Activated CD4-positive, alpha-beta T cell treated with anti-CD3 and anti-CD28 coated beads, Interleukin-2, Interleukin-6, amounts not matched to agents 100 ng/mL and 50 ng/mL, durations not matched to agents 16 hours and 8 hours (primary cell): ENCODE measurements at regions not wholly inside any gene's neighbourhood (a gene's known extent, or its start where the extent isn't known, plus 50 kb on each side); places are given as distances from the start of the nearest gene placed in this dataset.

Experiments used
- DNase-seq: peaks from one replicate; pipeline ENCODE4 v3.0.0-alpha.2; 2020

- DNase-seq: no peak
Measured at GRCh38 chr15:69853544-69853951, 244.2 kb downstream of the TLE3 start.

DNA sequence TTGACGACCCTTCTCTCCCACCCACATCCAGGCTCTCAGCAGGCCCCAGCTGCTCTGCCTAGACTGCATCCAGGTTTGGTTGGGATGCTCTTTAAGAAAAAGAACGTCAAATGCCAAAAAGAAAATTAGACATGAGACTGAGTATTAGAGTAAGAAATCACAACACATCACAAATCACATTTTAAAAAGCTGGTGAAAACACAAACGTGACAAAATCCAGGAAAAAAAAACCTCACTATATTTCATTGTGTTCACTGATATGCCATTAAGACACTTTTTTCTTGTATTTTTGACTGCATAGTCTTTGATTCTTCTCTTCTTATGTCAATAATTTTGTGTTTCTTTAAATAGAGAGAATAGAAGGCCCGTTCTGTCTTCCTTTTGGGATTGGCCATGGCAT lies 243.7 kb downstream of the TLE3 start:
- DNase-seq: no peak

DNA sequence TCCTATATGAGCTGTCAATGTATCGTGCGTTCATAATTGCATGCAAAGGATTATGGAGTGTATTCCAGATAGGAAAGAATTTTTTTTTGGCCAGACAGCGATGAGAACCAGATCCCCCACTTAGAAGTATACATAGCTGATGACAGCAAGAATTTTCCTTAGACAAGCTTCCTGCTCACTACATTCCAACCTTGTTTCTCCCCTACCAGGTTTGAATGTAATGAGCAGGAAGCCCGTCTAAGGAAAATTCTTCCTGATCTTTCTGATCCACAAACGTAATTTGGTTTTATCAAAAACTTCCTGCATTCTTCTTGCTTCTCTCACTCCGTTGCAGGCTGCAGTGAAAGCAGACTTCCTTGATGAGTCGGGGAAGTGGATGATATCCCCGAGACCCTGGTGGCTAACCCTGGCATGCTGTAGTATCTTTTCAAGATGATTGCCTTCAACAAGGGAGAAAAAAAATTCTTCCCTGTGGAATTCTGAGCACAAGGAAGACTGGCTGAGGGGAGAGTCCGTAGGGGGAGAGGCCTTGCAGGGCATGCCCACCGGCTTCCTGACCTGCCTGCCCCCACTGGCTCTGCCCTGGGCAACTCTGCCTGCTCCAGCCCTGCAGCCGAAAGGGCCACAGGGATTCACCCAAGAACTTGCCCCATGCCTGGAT lies 243.1 kb downstream of the TLE3 start:
- DNase-seq: no peak

- no peak for DNase-seq
Measured at GRCh38 chr15:69855258-69856000, 242.3 kb downstream of the TLE3 start.

- DNase-seq: no peak
Measured at GRCh38 chr15:69857250-69857649, 240.5 kb downstream of the TLE3 start.

GRCh38 chr15:69857686-69858391 lies 239.9 kb downstream of the TLE3 start:
- no peak for DNase-seq

DNA sequence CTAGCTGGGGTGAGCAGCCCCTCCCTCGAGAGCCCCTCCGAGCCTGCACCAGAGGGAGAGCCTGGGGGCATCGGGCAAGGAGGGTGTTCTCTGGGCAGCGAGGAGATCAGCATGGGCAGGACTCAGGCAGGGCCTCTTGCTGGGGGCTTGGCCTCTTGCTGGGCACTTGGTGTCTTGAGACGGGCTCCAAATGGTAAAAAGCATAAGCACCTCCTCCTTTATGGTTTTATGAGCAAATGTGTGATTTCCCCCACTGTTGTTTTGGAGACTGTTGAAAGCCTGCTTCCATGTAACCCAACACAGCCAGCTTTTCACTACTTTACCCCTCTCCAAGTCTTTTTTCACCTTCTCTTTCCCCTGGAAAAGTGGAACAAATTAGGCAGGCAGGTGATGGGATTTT lies 239.3 kb downstream of the TLE3 start:
- DNase-seq: no peak

- no peak for DNase-seq
Measured at GRCh38 chr15:69859866-69860265, 237.9 kb downstream of the TLE3 start.

DNA sequence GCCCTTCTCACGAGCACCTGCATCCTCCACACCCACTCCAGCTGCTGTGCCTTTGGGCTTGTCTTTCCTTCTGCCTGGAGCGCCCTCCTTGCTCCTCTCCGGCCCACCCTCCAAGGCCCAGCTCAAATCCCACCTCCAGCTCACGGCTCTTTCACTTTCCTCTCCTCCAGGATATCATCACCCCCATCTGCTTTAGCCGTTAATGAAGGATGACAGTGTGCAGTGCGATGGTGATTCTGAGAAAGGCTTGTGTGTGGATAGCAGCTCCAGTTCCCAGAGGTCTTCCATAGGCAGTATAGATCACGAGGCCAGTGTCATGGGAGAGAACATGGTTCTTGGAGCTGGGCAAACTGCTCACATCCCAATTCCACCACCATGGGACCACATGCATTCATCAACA lies 237.4 kb downstream of the TLE3 start:
- no peak for DNase-seq

DNA sequence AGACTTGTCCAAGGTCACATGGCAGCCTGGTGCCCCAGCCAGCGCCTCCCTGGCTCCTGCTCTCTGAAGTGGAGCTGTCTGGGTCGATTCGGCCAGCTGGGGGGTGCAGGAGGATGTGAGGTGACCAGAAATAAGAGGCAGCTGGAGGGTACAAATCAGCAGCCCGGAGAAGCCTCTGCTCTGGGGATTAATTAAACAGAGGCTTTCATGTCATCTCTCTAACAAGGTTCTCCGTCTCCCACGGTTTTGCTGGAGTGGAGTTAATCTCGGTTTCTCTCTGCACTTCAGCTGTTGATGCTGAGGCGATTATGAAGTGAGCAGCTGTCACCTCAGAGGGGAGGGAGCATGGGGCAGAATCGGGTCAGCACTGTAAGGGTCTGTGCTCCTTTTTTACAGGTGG lies 236.8 kb downstream of the TLE3 start:
- DNase-seq: no peak

DNA sequence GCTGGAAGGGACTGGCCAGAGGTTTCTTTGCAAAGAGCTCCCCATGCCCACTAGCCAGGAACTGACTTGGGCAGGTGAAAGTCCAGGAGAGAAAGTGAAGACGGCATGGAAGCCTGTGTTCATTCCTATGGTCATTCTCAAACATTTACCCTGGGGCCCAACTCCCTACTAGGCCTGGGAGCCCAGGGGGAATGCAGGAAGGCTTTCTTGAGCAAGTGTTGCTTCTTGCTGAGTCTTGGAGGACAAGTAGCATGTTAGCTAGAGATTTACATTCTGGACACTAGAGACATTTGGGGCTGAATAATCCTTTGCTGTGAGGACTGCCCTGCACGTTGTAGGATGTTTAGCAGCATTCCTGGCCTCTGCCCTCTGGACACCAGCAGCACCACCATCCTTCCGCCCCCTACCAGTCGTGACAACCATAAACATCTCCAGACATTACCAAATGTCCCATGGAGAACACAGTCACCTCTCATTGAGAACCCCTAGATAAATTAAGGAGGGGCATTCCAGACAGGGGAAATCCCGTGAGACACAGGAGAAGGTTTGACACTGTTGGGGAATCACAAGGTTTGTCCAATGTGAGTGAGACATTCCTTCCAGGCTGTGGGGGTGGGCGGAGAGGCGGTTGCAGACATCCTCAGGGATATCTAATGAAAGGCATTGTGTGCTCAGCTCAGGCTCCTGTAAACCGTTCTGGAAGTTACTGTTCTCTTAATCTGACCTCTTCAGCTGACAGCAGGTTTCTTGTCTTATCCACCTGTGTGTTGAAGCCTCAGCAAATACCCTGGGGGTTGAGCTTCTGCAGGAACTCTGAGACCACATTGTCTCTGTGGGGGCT lies 236.2 kb downstream of the TLE3 start:
- DNase-seq: no peak

DNA sequence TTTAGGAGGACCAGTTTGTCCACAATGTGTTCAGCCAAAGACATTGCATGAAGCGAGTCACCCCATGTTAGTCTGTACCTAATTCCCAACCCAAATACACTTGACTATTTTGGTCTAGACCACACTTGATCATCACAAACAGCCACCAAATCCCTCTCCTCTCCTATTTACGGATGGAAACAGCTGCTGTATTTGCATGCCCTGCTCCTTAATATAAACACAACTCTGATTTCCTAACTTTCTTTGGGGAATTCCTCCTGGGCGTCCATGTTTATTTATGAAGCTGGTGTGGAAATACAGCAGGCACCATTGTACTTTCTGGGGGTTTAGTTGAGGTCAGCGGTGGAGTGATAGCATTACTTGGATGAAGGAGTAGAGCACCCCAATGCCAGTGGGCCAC lies 235.2 kb downstream of the TLE3 start:
- DNase-seq: no peak

DNA sequence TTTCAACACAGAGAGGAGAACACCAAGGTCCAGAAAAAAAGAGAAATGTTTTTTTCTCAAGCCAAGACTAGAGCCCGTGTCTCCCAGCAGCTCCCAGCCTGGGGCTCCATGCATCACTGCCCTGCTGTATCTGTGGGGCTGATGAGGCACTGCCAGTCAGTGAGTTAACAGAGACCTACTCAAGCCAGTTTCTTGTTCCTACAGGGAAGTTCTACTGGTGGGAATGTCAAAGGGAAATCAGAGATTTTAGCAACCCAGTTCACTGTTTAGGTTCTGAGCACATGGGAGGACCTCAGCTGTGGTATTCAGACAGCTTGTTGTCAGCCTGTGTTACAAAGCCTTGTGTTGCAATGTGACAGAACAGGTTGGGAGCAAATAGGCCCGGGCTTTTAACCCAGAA lies 234.3 kb downstream of the TLE3 start:
- no peak for DNase-seq

DNA sequence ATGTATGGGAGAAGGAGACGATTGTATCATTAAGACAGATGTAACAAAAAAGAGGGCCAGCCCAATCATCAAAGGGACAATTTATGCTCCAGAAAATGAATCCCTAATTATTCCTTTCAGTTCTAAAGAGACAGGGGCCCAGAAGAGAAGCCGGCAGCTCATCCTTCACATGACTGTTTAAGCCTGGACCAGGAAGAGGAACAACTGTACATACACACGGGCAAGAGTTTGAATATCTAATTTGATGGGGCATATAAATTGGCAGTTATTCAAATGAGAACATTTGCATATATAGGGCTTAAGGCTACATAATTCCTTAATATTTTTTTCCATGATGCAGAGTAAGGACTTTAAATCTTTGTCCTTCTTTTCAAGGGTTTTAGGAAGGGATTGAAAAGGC lies 232.3 kb downstream of the TLE3 start:
- no peak for DNase-seq

GRCh38 chr15:69868756-69869155 lies 229.0 kb downstream of the TLE3 start:
- no peak for DNase-seq

GRCh38 chr15:69869291-69869690 lies 228.4 kb downstream of the TLE3 start:
- no peak for DNase-seq

DNA sequence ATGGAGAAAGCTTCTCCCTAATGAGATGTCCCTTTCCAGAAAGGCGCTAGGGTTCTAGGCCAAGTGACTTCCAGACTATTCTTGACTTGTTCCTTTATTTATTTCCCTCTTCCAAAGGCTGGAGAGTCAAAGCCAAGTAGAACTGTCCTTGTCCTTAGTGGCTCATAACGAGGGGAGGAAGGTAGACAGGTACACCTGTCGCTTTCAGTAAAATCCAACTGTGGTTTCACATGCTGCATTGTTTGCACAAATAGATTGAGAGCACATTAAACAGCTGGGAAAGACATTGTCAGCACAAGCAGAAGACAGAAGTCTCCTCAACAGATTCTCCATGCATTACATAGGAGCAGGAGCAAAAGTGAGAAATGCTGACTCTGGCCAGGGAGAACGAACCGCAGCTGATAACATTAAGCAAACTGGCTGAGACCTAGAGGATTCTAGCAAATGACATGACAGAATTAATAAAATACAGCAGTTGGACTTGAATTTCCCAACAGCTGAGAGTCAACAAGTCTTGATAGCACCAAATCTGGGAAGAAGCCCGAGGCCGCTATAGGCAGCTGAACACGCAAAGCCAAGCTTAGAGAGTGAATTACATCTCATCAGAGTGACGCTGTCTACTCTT lies 227.7 kb downstream of the TLE3 start:
- DNase-seq: no peak

DNA sequence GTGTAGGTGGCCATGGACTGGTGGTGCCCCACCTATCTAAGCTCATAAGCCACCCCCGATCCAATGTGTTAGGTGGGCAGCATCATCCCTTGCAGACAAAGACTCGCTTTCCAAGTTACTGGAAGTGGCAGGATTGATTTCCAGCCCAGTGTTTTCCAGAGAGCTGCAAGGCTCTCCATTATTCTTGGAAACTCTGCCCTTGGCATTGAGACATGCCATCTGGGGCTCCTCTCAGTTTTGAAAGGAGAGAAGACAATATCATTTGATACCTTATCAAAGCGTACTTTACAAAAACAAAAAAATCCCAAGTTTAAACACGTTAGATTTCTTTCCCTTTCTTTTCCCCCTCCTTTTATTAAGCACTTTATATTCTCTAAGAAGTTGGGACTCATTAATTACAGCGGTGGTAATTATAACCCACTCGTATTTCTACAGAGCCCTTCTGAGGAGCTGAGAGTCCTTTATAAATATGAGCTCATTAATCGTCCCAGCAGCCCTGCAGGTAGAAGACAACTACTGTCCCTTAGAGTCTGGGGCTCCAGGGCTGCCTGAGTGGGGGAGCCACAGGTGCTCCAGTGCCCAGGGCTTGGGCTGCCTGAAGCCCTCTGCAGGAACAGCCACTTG lies 226.1 kb downstream of the TLE3 start:
- DNase-seq: no peak

- no peak for DNase-seq
Measured at GRCh38 chr15:69873807-69874206, 223.9 kb downstream of the TLE3 start.

GRCh38 chr15:69874321-69874720 lies 223.4 kb downstream of the TLE3 start:
- DNase-seq: no peak

DNA sequence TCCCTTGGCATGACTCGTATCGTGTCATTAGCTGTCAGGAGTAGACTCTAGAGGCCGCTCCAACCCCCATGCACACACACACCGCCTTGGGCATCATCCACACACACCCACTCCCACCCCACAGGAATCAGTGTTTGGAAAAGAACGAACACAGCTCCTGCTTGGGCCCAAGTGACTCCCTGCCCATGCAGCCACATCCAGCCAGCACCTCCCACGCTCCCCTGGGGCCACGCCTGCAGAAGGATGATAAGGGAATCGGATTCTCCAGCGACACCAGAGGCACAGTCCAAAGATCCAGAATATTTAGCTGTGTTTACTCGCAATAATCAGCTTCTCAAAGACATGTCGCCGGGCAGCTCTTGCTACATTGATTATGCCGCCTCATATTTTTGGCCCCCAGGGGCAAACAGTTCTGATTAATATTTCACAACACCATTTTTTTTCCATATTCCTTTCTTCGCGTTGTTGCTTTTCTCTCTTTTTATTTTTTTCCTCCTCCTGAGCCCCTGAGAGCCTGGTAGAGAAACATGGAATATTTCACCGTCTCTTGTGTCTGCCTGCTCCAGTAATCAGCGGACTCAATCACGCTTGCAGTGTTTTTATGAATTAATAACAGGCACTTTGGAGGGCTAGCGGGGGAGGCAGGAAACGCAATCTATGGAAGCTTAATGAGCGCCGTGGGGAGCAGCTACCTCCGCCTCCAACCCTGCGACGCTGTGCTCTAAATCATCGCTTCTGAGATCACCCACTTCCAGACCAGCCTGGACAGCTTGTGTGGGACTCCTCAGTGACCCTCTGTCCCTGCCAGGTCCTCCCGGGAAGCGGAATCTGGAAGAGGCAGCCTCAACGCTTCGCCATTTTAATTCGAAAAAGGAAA lies 221.4 kb downstream of the TLE3 start:
- DNase-seq: no peak
